ENCODE measurements at regions not wholly inside any gene's neighbourhood (a gene's known extent, or its start where the extent isn't known, plus 50 kb on each side); places are given as distances from the start of the nearest gene placed in this dataset.

DNA sequence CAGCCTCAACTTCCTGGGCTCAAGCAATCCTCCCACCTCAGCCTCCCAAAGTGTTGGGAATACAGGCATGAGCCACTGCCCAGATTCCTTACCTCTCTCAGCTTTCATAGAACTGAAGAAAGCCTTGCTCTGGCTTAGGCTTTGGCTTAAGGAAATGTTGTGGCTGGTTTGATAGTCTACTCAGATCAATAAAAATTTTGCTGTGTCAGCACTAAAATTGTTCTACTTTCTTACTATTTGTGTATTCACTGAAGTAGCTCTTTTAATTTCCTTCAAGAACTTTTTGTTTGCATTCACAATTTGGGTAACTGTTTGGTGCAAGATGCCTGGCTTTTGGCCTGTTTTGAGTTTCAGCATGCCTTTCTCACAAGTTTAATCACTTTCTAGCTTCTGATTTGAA, 634.0 kb upstream of the FSHR start:
- no peak overlapping the region for H3K27ac ChIP-seq (ENCODE audit: low read depth, low read length)
- H3K4ac ChIP-seq (ENCODE audit: low read depth, low read length) = no peak overlapping the region
- no peak overlapping the region for H4K8ac ChIP-seq (ENCODE audit: low read depth, low read length)
- H2AK5ac ChIP-seq (ENCODE audit: low read length) = no peak overlapping the region
- no peak overlapping the region for H3K9ac ChIP-seq (ENCODE audit: low read length)
- H3K18ac ChIP-seq (ENCODE audit: low read length) = no peak overlapping the region
- no peaks in the 10 kb centered on the region for H3K9me3 ChIP-seq (ENCODE audit: insufficient read depth, low read depth, low read length)
- H2BK12ac ChIP-seq (ENCODE audit: low read length) = no peak overlapping the region
- no peak overlapping the region for H3K4me2 ChIP-seq (ENCODE audit: low read length)
- H3K27me3 ChIP-seq (ENCODE audit: insufficient read depth, low read length) = no peaks in the 10 kb centered on the region
- H2AFZ ChIP-seq (ENCODE audit: insufficient read depth, low read length, poor library complexity) = no peak overlapping the region
- DNase-seq = no peak
- H2BK120ac ChIP-seq (ENCODE audit: insufficient read depth, low read length, poor library complexity) = no peak overlapping the region
- H4K91ac ChIP-seq (ENCODE audit: low read depth, low read length) = no peak overlapping the region
- no peak overlapping the region for H3K14ac ChIP-seq (ENCODE audit: low read length)
- no peaks in the 10 kb centered on the region for H3K4me1 ChIP-seq (ENCODE audit: control insufficient read depth in 1 of 2, insufficient read depth in 2 of 2, low read length in 2 of 2)
- no peak overlapping the region for H3K4me3 ChIP-seq (ENCODE audit: low read depth, low read length)
- H2BK5ac ChIP-seq (ENCODE audit: low read depth, low read length, poor library complexity) = no peak overlapping the region
- no peaks in the 10 kb centered on the region for H3K36me3 ChIP-seq (ENCODE audit: control insufficient read depth in 1 of 2, insufficient read depth in 2 of 2, low read length in 2 of 2)
- H4K12ac ChIP-seq (ENCODE audit: low read depth, low read length) = no peak overlapping the region
- H3K23ac ChIP-seq (ENCODE audit: low read length) = no peak overlapping the region
- H3K79me2 ChIP-seq (ENCODE audit: control insufficient read depth, insufficient read depth, low read length, poor library complexity) = no peaks in the 10 kb centered on the region
- H3K79me1 ChIP-seq (ENCODE audit: low read length) = no peaks in the 10 kb centered on the region

DNA sequence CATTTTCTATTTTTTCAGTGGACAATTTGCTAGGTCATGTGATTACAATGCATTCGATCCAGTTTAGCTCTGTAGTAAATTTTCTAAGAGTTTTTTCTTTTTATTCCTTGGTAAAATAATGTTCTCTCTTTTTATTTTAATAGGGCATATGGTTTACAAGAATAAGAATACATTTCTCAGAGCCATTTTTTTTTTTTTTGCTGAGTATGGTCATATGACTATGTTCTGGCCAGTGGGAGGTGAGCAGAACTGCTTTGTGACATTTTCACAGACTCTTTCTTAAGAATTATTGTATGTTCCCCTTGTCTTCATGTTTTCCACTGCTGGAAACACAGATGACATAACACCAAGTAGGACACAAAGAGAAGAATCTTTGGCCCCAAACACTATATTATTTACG, 626.6 kb upstream of the FSHR start:
- H3K23ac ChIP-seq (ENCODE audit: low read length) = no peak overlapping the region
- H3K18ac ChIP-seq (ENCODE audit: low read length) = no peak overlapping the region
- H4K8ac ChIP-seq (ENCODE audit: low read depth, low read length) = no peak overlapping the region
- WGBS (ENCODE audit: extremely low coverage, insufficient coverage, insufficient read length) = no CpG with 5 or more reads among the region's 2 CpGs
- DNase-seq = no peak
- no peak overlapping the region for H3K4me2 ChIP-seq (ENCODE audit: low read length)
- no peak overlapping the region for H2BK120ac ChIP-seq (ENCODE audit: insufficient read depth, low read length, poor library complexity)
- no peak overlapping the region for H4K12ac ChIP-seq (ENCODE audit: low read depth, low read length)
- H3K4me3 ChIP-seq (ENCODE audit: low read depth, low read length) = no peak overlapping the region
- no peaks in the 10 kb centered on the region for H3K27me3 ChIP-seq (ENCODE audit: insufficient read depth, low read length)
- H3K9ac ChIP-seq (ENCODE audit: low read length) = no peak overlapping the region
- no peaks in the 10 kb centered on the region for H3K36me3 ChIP-seq (ENCODE audit: control insufficient read depth in 1 of 2, insufficient read depth in 2 of 2, low read length in 2 of 2)
- no peak overlapping the region for H2AFZ ChIP-seq (ENCODE audit: insufficient read depth, low read length, poor library complexity)
- H2AK5ac ChIP-seq (ENCODE audit: low read length) = no peak overlapping the region
- H3K4ac ChIP-seq (ENCODE audit: low read depth, low read length) = no peak overlapping the region
- no peak overlapping the region for H3K27ac ChIP-seq (ENCODE audit: low read depth, low read length)
- no peak overlapping the region for H2BK12ac ChIP-seq (ENCODE audit: low read length)
- no peaks in the 10 kb centered on the region for H3K4me1 ChIP-seq (ENCODE audit: control insufficient read depth in 1 of 2, insufficient read depth in 2 of 2, low read length in 2 of 2)
- H4K91ac ChIP-seq (ENCODE audit: low read depth, low read length) = no peak overlapping the region
- H3K14ac ChIP-seq (ENCODE audit: low read length) = no peak overlapping the region
- H2BK5ac ChIP-seq (ENCODE audit: low read depth, low read length, poor library complexity) = no peak overlapping the region
- H3K79me1 ChIP-seq (ENCODE audit: low read length) = no peaks in the 10 kb centered on the region
- H3K79me2 ChIP-seq (ENCODE audit: control insufficient read depth, insufficient read depth, low read length, poor library complexity) = no peaks in the 10 kb centered on the region
- H3K9me3 ChIP-seq (ENCODE audit: insufficient read depth, low read depth, low read length) = no peaks in the 10 kb centered on the region

DNA sequence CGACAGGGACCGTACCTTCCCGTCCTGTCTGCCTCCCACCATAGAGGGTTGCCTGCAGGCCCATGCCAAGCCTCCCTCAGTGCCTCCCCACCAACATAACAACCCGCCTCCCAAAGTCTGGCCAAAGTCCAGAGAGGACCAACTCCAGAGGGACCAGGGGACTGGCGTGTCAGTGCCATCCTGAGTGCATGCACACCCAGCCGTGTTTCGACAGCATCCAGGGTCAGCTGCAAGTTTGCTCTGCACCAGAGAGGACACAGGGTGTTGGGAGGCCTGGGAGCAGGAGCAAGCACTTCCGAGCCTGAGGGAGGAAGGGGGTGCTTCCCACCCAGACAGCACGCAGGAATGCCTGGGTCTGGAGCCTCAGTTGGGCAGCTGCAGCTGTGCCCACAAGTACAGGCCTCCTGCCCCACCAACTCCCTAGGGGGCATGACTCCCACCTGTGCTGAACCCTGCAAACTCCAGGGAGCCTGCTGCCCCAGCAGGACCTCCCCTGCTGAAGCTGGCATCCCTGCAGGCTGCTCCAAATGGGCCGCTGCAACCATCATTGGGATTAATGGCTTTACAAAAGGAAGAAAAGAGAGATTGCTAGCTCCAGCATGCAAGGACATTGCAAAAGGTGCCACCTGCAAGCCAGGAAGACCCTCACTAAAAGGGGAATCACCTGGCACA, 618.1 kb upstream of the FSHR start:
- no peak overlapping the region for H2AK5ac ChIP-seq (ENCODE audit: low read length)
- H3K79me2 ChIP-seq (ENCODE audit: control insufficient read depth, insufficient read depth, low read length, poor library complexity) = no peaks in the 10 kb centered on the region
- H2BK12ac ChIP-seq (ENCODE audit: low read length) = no peak overlapping the region
- no CpG with 5 or more reads among the region's 10 CpGs for WGBS (ENCODE audit: extremely low coverage, insufficient coverage, insufficient read length)
- H4K91ac ChIP-seq (ENCODE audit: low read depth, low read length) = no peak overlapping the region
- H3K4me1 ChIP-seq (ENCODE audit: control insufficient read depth in 1 of 2, insufficient read depth in 2 of 2, low read length in 2 of 2) = no peaks in the 10 kb centered on the region
- no peak overlapping the region for H3K27ac ChIP-seq (ENCODE audit: low read depth, low read length)
- no peak overlapping the region for H3K4ac ChIP-seq (ENCODE audit: low read depth, low read length)
- no peak overlapping the region for H3K18ac ChIP-seq (ENCODE audit: low read length)
- H3K23ac ChIP-seq (ENCODE audit: low read length) = no peak overlapping the region
- H3K9me3 ChIP-seq (ENCODE audit: insufficient read depth, low read depth, low read length) = no peaks in the 10 kb centered on the region
- no peak overlapping the region for H2BK120ac ChIP-seq (ENCODE audit: insufficient read depth, low read length, poor library complexity)
- H3K4me3 ChIP-seq (ENCODE audit: low read depth, low read length) = no peak overlapping the region
- H2AFZ ChIP-seq (ENCODE audit: insufficient read depth, low read length, poor library complexity) = no peak overlapping the region
- H3K79me1 ChIP-seq (ENCODE audit: low read length) = no peaks in the 10 kb centered on the region
- H4K8ac ChIP-seq (ENCODE audit: low read depth, low read length) = no peak overlapping the region
- H3K4me2 ChIP-seq (ENCODE audit: low read length) = no peak overlapping the region
- H3K9ac ChIP-seq (ENCODE audit: low read length) = no peak overlapping the region
- no peaks in the 10 kb centered on the region for H3K36me3 ChIP-seq (ENCODE audit: control insufficient read depth in 1 of 2, insufficient read depth in 2 of 2, low read length in 2 of 2)
- DNase-seq = no peak
- no peak overlapping the region for H4K12ac ChIP-seq (ENCODE audit: low read depth, low read length)
- no peak overlapping the region for H3K14ac ChIP-seq (ENCODE audit: low read length)
- H3K27me3 ChIP-seq (ENCODE audit: insufficient read depth, low read length) = no peaks in the 10 kb centered on the region
- H2BK5ac ChIP-seq (ENCODE audit: low read depth, low read length, poor library complexity) = no peak overlapping the region

DNA sequence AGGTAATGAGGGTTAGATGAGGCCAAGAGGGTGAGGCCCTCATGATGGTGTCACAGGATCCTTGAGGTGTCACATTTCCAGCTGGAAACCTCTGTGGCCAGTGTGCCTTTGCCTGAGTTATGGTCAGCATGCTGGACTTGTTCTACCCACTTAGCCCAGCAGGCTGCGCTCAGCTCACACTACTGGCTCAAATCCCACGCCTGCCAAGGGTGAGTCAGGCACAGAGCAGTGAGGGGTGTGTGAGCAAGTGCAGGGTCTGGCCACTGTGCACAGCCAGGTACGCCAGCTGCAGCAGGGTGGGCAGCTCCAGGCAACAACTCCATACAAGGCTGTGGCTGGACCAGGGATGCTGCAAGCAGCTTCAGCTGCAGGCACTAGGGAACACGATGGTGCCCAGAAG, 616.6 kb upstream of the FSHR start:
- no peak overlapping the region for H3K14ac ChIP-seq (ENCODE audit: low read length)
- H3K27me3 ChIP-seq (ENCODE audit: insufficient read depth, low read length) = no peaks in the 10 kb centered on the region
- H2BK120ac ChIP-seq (ENCODE audit: insufficient read depth, low read length, poor library complexity) = no peak overlapping the region
- no peak overlapping the region for H3K9ac ChIP-seq (ENCODE audit: low read length)
- no peaks in the 10 kb centered on the region for H3K4me1 ChIP-seq (ENCODE audit: control insufficient read depth in 1 of 2, insufficient read depth in 2 of 2, low read length in 2 of 2)
- no peak overlapping the region for H3K27ac ChIP-seq (ENCODE audit: low read depth, low read length)
- H3K9me3 ChIP-seq (ENCODE audit: insufficient read depth, low read depth, low read length) = no peaks in the 10 kb centered on the region
- H4K91ac ChIP-seq (ENCODE audit: low read depth, low read length) = no peak overlapping the region
- no peak overlapping the region for H4K8ac ChIP-seq (ENCODE audit: low read depth, low read length)
- H3K18ac ChIP-seq (ENCODE audit: low read length) = no peak overlapping the region
- no peak overlapping the region for H2BK12ac ChIP-seq (ENCODE audit: low read length)
- no peak overlapping the region for H3K4me2 ChIP-seq (ENCODE audit: low read length)
- WGBS (ENCODE audit: extremely low coverage, insufficient coverage, insufficient read length) = no CpG with 5 or more reads among the region's 4 CpGs
- no peaks in the 10 kb centered on the region for H3K79me1 ChIP-seq (ENCODE audit: low read length)
- H2BK5ac ChIP-seq (ENCODE audit: low read depth, low read length, poor library complexity) = no peak overlapping the region
- H3K23ac ChIP-seq (ENCODE audit: low read length) = no peak overlapping the region
- H2AK5ac ChIP-seq (ENCODE audit: low read length) = no peak overlapping the region
- no peak overlapping the region for H3K4me3 ChIP-seq (ENCODE audit: low read depth, low read length)
- no peak overlapping the region for H4K12ac ChIP-seq (ENCODE audit: low read depth, low read length)
- H3K4ac ChIP-seq (ENCODE audit: low read depth, low read length) = no peak overlapping the region
- H2AFZ ChIP-seq (ENCODE audit: insufficient read depth, low read length, poor library complexity) = no peak overlapping the region
- H3K79me2 ChIP-seq (ENCODE audit: control insufficient read depth, insufficient read depth, low read length, poor library complexity) = no peaks in the 10 kb centered on the region
- H3K36me3 ChIP-seq (ENCODE audit: control insufficient read depth in 1 of 2, insufficient read depth in 2 of 2, low read length in 2 of 2) = no peaks in the 10 kb centered on the region
- DNase-seq = peak in 1 of 2 donors; percentile 22

All from trophoblast cell (in vitro differentiated cells and primary cell).